NT2/D1 (cell line): ENCODE measurements at regions not wholly inside any gene's neighbourhood (a gene's known extent, or its start where the extent isn't known, plus 50 kb on each side); places are given as distances from the start of the nearest gene placed in this dataset.
"Not testable (repeated sequence)": the region's sequence is repeated elsewhere in the genome, so short reads cannot be mapped to it uniquely, and the experiment has no call there.

Experiments
- DNase-seq: peaks from one replicate; pipeline ENCODE4 v3.0.0-alpha.2; 2011; ENCODE audit warnings: low read depth, low spot score
- H3K27me3 ChIP-seq: 2 replicates; pipeline ENCODE4 v1.6.0; 2011; ENCODE audit warnings: mild to moderate bottlenecking; ENCODE audit not compliant: insufficient read length, insufficient read depth
- H3K36me3 ChIP-seq: 2 replicates; pipeline ENCODE4 v1.6.1; 2011; ENCODE audit warnings: mild to moderate bottlenecking, low read length, mixed read lengths; ENCODE audit not compliant: insufficient read depth, insufficient read length
- H3K4me1 ChIP-seq: 2 replicates; pipeline ENCODE4 v1.5.1; 2011; ENCODE audit not compliant: insufficient read depth, insufficient read length
- H3K4me3 ChIP-seq: 2 replicates; pipeline ENCODE4 v1.5.1; 2011; ENCODE audit warnings: low read depth; ENCODE audit not compliant: insufficient read length
- H3K9ac ChIP-seq: 2 replicates; pipeline ENCODE4 v1.6.0; 2011; ENCODE audit warnings: low read depth; ENCODE audit not compliant: insufficient read length
- H3K9me3 ChIP-seq: 2 replicates; pipeline ENCODE4 v1.5.1; 2011; ENCODE audit warnings: mild to moderate bottlenecking, low read length; ENCODE audit not compliant: insufficient read depth
- SUZ12 ChIP-seq: IDR thresholded peaks from 2 replicates; pipeline ENCODE4 v1.6.1; 2011; ENCODE audit not compliant: insufficient read length, insufficient read depth; ENCODE audit errors: extremely low read depth
- YY1 ChIP-seq: IDR thresholded peaks from 2 replicates; pipeline ENCODE4 v1.6.1; 2011; ENCODE audit not compliant: insufficient read length, insufficient read depth
- ZNF274 ChIP-seq: IDR thresholded peaks from 2 replicates; pipeline ENCODE4 v1.6.1; 2011; ENCODE audit warnings: mild to moderate bottlenecking, low read depth, low read length

- Histone ChIP-seq H3K9me3 (peaks cover 13% of the 10 kb centered on the region), H3K4me3 (no peak overlapping the region), H3K4me1 (no peaks in the 10 kb centered on the region), H3K36me3 (no peaks in the 10 kb centered on the region), H3K9ac (no peak overlapping the region), H3K27me3 (no peaks in the 10 kb centered on the region)
- peak; percentile 9 for DNase-seq
- TF ChIP-seq SUZ12 (no peak), YY1 (no peak), ZNF274 (no peak)
Observed at GRCh38 chr3:96657710-96658109, 156.7 kb upstream of the EPHA6 start.

GRCh38 chr3:96671861-96672595, 142.4 kb upstream of the EPHA6 start:
- not testable (repeated sequence) for H3K4me1 ChIP-seq, H3K4me3 ChIP-seq, H3K36me3 ChIP-seq, H3K9ac ChIP-seq, H3K27me3 ChIP-seq, DNase-seq, H3K9me3 ChIP-seq

- Histone ChIP-seq H3K36me3 (no peaks in the 10 kb centered on the region), H3K27me3 (no peaks in the 10 kb centered on the region), H3K4me3 (no peak overlapping the region), H3K9me3 (no peaks in the 10 kb centered on the region), H3K4me1 (no peaks in the 10 kb centered on the region), H3K9ac (no peak overlapping the region)
- DNase-seq, result no peak
- no peak for TF ChIP-seq YY1
- no peak for TF ChIP-seq SUZ12
- no peak for TF ChIP-seq ZNF274
Observed at GRCh38 chr3:96677156-96677555, 137.2 kb upstream of the EPHA6 start.

- Histone ChIP-seq H3K9me3 (no peaks in the 10 kb centered on the region), H3K27me3 (no peaks in the 10 kb centered on the region), H3K4me1 (no peaks in the 10 kb centered on the region), H3K36me3 (no peaks in the 10 kb centered on the region), H3K4me3 (no peak overlapping the region), H3K9ac (no peak overlapping the region)
- DNase-seq, result no peak
- TF ChIP-seq SUZ12 (no peak), ZNF274 (no peak), YY1 (no peak)
Observed at GRCh38 chr3:96678325-96678724, 136.1 kb upstream of the EPHA6 start.

- DNase-seq, result peak; percentile 23
- TF ChIP-seq SUZ12, result no peak
- no peak for TF ChIP-seq ZNF274
- TF ChIP-seq YY1, result no peak
Observed at GRCh38 chr3:96700322-96701315, 113.8 kb upstream of the EPHA6 start.

GRCh38 chr3:96705895-96706294, 108.5 kb upstream of the EPHA6 start:
- Histone ChIP-seq H3K9ac (no peak overlapping the region), H3K27me3 (no peaks in the 10 kb centered on the region), H3K9me3 (no peaks in the 10 kb centered on the region; the same call in 1 of the 2 replicates), H3K4me3 (no peak overlapping the region), H3K36me3 (no peaks in the 10 kb centered on the region), H3K4me1 (no peaks in the 10 kb centered on the region)
- TF ChIP-seq SUZ12, result no peak
- TF ChIP-seq YY1, result no peak
- no peak for TF ChIP-seq ZNF274
- no peak for DNase-seq

More at GRCh38 chr3:96700322-96701315, 113.8 kb upstream of the EPHA6 start:
- Histone ChIP-seq H3K9me3 (no peaks in the 10 kb centered on the region; the same call in 1 of the 2 replicates), H3K4me1 (no peaks in the 10 kb centered on the region), H3K9ac (no peak overlapping the region), H3K4me3 (no peak overlapping the region), H3K36me3 (no peaks in the 10 kb centered on the region), H3K27me3 (no peaks in the 10 kb centered on the region)

GRCh38 chr3:96706509-96706908, 107.9 kb upstream of the EPHA6 start:
- no peaks in the 10 kb centered on the region for H3K27me3 ChIP-seq
- H3K9me3 ChIP-seq, result no peaks in the 10 kb centered on the region
- H3K9ac ChIP-seq, result no peak overlapping the region
- TF ChIP-seq YY1, result no peak
- TF ChIP-seq ZNF274, result no peak
- no peak for TF ChIP-seq SUZ12
- no peaks in the 10 kb centered on the region for H3K36me3 ChIP-seq
- H3K4me3 ChIP-seq, result no peak overlapping the region
- no peaks in the 10 kb centered on the region for H3K4me1 ChIP-seq
- no peak for DNase-seq

- DNase-seq, result no peak
- no peaks in the 10 kb centered on the region for H3K36me3 ChIP-seq
- H3K27me3 ChIP-seq, result no peaks in the 10 kb centered on the region
- H3K4me3 ChIP-seq, result no peak overlapping the region
- H3K4me1 ChIP-seq, result no peaks in the 10 kb centered on the region
- no peak for TF ChIP-seq ZNF274
- TF ChIP-seq YY1, result no peak
- TF ChIP-seq SUZ12, result no peak
- H3K9ac ChIP-seq, result no peak overlapping the region
- H3K9me3 ChIP-seq, result no peaks in the 10 kb centered on the region
Observed at GRCh38 chr3:96711816-96712215, 102.6 kb upstream of the EPHA6 start.
